SK-N-MC (cell line): ENCODE measurements at regions not wholly inside any gene's neighbourhood (a gene's known extent, or its start where the extent isn't known, plus 50 kb on each side); places are given as distances from the start of the nearest gene placed in this dataset.

Source experiments
- EZH2 ChIP-seq: fragments of 200-600 bp; sonication (generic); IDR thresholded peaks from one replicate; pipeline ENCODE4 v1.6.1; 2017; ENCODE audit warnings: antibody characterized with exemption
- POLR2AphosphoS5 ChIP-seq: IDR thresholded peaks from 2 replicates; pipeline ENCODE4 v1.6.1; 2012; ENCODE audit warnings: mild to moderate bottlenecking, low read depth, low read length, borderline replicate concordance

- TF ChIP-seq EZH2, result no peak
- TF ChIP-seq POLR2AphosphoS5, result no peak
Measured at GRCh38 chr6:170228946-170229310, 62.0 kb downstream of the DLL1 start.
